Stimulated activated CD4-positive, alpha-beta T cell treated with anti-CD3 and anti-CD28 coated beads, Interleukin-12 subunit alpha, Interleukin-12 subunit beta, amount 100 ng/mL, for 24 hours (primary cell): ENCODE measurements at regions not wholly inside any gene's neighbourhood (a gene's known extent, or its start where the extent isn't known, plus 50 kb on each side); places are given as distances from the start of the nearest gene placed in this dataset.

Experiments
- DNase-seq, 2 experiments: peaks; one replicate each; pipeline ENCODE4 v3.0.0-alpha.2; 2020; ENCODE audit warnings: low read depth in 2 of 2

DNA sequence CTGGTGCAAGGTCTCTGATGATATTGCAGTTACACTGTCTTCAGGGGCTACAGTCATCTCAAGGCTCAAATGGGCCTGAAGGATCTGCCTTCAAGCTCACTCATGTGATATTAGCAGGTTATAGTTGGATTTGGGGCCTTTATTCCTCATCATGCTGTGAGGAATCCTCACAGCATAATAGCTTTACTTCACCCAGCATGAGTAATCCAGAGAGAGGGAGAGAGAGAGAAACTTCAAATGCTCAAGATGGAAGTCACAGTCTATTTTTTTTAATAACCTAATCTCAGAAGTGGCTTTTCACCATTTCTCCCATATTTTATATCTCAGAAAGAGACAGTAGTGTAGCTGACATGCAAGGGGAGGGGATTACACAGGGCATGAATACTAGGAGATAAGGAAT lies 658.7 kb downstream of the EPHA4 start:
- DNase-seq: no peak

DNA sequence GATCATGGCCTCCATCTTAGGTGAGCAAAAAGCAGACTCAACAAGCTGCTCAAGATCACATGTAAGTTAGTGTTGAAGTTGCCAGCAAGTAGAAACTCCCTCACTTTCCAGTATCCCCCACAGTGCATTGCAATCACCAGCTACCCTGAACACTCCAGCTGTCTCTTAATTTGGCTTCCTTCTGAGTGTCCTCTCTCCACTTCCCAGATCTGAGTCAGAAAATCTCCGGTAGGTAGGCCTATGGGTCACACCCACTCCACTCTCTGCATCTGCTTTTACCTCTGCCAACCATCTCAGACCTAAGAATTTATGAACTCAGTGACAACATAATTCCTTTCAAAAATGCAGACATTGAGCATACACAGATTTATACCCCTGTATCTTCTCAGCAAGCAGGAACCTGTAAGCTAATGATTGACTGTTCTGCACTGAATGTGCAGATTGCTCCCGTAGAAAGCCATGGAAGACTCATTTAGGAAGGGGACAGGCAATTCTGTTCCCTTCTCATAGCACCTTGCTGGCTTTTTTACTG lies 656.9 kb downstream of the EPHA4 start:
- no peak for DNase-seq

DNA sequence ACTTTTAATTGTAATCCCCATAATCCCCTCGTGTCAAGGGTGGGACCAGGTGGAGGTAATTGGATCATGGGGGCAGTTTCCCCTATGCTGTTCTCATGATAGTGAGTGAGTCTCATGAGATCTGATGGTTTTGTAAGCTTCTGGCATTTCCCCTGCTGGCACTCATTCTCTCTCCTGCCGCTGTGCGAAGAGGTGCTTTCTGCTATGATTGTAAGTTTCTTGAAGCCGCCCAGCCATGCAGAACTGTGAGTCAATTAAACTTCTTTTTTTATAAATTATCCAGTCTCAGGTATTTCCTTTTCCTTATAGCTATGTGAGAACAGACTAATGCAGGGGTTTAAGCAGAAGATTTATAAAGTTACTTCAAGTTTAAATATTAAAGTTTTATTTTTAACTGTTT lies 655.2 kb downstream of the EPHA4 start:
- DNase-seq: no peak

DNA sequence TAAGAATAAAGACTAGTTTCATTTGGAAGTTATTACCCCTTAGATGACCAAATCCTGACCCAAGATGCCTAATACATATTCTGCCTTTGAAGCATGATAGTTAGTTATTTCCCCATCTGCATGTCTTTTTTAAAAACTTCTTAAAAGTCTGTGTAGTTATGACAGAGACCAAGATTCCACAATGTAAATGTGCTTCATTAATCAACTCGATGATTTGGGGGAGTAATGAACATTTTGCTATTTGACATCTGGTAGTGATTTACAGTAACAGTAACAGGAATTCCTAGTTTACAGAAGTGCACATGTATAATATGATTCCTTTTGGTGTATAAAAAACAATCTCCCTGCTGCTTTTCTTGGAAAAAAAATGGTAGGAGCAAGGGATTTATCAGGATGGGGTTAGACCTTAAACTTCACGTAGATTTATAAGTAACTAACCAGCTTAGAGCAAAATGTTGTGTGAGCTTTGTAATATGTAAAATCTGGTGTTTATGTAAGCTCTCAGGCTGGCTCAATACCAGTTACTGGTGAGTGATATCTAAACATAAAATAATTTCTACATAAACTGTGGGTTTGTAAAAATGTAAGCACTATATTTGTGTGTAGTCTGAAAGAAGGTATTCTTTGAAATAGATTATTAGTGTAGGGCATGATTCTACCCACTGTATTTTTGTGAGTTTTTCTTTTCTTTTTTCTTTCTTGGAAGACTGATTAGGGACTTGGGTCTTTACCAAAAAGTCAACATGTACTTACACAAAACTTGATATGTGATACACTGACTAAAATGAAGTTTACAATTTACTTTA lies 641.6 kb downstream of the EPHA4 start:
- DNase-seq: no peak

DNA sequence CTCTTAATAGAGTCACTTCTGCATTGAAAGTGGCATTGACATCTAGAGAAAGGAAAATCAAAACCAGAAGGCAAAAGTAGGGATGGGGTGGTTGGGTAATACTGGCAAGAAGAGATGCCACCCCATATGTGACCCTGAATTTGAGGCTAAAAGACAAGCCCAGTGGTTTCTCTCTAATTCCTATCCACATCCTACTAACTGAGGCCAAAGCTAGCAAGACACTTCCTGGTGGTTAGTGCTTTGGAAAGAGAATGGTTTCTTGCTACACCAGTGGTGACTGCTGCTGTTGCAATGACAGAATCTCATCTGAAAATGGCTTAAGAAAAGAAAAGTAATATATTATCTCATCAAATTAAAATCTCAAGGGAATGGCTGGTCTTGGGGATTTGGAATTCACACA lies 640.6 kb downstream of the EPHA4 start:
- DNase-seq: no peak

DNA sequence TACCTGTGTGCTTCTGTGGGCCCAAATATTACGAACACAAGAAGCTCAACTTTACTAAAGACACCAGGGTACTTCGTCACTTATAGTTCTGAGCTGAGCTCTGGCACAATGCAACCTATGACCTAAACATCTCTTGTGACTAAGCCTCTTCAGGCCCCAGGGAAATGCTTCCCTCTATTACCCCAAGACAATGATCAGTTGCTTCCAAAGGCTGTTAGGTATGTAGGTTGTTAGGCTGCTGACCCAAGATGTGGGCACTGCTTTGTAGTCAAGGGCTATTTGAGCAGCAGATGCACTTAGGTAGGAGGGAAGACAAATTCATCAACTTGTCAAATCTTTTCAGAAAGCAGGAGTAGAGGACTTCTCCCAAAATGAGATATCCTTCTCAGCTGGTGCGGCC lies 640.1 kb downstream of the EPHA4 start:
- no peak for DNase-seq

DNA sequence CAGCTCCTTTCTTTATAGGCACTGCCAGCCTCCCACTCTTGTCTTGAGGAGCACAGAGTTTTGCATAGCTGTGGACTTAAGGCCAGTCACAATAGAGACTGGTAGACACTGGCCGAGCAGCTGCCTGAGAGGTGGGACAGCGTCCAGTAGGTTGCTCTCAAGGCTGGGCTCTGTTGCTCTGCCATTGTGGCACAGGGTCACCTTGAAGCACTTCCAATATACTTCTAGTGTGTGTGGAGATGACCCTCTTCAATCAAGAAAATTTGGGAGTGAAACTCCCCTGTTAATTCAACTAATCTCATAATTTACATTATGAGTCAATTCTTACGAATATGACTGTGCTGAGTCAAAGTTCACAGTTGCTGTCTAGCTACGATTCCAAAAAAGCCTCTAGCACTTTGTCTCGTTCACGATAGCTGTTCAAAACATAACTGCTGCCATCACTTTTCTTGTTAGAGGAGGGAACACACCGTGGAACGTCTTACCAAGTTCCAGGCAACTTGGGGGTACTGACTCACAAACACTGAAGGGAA lies 636.2 kb downstream of the EPHA4 start:
- DNase-seq: no peak

DNA sequence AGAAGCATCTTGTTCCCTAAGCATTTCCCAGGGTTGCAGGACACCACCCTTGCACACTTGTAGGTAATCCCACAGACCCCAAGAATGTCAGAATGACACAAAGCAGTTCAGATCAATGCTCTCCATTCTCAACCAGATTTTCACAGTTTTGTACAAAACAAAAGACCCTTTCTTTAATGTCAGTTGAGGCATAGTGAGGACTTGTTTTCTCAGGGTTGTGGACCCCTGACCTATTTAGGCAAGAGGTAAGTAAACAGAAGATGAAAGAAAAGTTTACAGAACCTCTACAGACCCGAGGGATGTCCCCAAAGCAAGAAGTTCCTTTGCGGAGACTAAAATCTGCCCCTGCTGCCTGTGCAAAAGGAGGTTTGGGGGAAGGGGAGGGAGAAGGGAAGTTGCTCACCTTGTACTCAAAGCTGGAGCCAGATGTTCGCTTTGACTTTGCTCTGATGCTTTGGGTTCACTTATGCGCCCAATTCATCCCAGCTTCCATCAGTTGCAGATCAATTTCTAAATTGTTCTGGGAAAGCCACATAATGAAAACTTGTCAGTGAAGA lies 635.4 kb downstream of the EPHA4 start:
- DNase-seq: no peak

DNA sequence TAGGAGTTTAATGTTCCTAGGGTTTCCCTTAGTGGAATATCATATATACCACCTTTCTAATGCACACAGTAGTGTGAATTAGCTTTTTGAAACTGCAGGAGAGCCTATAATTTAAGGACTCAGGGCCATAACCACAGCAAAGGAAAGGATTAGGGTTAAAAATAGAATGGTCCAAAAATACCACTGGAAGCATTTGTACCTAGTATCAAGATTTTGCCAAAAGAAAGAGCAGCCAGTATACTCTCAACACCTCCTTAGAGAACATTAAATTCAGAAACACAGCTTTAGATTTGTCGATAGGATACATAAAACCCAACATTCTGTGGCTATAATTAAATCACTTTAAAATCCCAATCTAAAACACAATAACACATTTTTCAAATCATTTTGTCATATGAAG lies 634.9 kb downstream of the EPHA4 start:
- DNase-seq: no peak

DNA sequence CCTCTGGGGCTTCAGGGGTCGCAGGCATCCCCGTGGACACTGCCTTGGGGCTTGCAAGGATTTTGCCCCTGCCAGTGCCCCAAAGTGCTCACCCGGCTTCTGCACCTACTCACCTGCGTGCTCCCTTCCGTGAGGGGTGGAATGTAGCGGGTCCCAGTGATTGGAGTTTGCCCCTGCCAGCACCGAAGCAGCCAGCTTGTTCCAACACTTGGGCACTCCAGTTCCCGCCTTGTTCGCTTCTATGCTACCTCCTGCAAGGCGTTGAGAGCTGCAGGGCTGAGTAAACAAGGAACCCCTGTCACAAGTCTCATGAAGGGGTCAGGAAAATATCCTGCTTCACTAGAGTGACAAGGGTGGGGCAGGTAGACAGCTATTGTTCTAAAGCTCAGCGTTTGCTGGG lies 631.5 kb downstream of the EPHA4 start:
- DNase-seq: no peak

DNA sequence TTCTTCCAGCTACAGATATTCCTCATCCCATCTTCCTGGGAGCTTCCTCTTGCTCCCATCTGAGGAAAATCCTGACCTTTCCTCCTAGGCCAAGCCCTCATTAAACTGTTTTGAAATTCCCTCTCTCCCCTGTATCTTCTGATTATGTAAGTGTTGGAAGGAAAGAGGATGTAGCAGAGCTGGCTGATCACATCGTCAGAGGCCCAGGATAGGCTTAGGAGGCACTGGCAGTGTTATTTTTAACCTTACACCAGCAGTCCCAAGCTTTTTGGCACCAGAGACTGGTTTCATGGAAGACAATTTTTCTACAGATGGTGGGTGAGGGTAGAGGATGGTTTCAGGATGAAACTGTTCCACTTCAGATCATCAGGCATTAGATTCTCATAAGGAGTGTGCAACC lies 630.4 kb downstream of the EPHA4 start:
- no peak for DNase-seq

DNA sequence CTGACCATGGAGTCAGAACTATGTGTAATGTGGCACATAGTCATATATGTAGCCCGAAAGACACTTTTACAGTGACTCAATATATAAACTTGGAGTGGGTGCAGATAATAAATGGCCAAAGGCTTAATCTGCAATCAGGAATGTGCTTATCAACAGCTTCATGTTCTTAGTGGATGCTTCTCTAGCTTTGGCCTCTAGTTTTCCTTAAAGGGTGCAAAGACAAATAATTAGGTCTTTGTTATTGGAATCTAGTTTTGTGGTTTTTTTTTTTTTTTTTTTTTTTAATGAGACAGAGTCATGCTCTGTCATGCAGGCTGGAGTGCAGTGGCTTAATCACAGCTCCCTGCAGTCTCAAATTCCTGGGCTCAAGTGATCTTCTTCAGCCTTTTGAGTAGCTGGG lies 625.6 kb downstream of the EPHA4 start:
- DNase-seq: no peak

DNA sequence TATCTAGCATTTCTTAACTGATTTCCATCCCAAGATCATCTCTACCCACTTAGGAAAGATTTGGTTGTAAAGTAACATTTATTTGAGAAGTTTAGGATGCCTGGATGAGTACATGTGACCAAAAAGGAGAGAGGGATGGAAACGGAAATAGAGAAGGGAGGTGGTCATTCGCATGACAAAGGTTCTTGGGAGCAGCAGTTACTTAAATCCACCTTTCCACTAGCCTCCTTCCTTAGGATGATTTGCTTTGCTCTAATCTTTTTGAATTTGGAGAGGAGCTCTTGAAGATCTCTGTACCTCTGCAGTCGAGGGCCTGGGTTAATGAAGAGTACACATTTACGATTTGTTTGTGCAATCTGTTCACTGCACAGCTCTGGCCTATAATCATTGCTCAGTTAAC lies 623.5 kb downstream of the EPHA4 start:
- no peak for DNase-seq

DNA sequence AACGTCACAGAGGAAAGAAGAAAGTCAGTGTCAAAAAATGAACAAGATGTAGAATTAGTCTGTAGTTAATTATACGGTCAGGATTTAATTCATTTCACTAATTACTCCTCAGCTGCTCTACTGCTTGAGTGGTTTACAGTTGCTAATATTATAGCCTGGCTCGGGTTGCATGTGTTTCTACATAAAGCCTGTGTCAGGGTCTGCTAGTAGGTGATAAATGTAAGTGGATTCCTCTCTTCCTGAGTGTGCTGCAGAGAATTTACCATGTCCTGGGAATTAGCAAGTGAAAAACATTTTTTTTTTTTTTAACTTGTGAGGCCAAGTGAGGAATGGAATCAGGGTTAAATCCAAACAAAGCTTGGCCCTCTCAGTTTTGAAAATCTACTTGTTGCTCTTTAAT lies 622.6 kb downstream of the EPHA4 start:
- DNase-seq: no peak

DNA sequence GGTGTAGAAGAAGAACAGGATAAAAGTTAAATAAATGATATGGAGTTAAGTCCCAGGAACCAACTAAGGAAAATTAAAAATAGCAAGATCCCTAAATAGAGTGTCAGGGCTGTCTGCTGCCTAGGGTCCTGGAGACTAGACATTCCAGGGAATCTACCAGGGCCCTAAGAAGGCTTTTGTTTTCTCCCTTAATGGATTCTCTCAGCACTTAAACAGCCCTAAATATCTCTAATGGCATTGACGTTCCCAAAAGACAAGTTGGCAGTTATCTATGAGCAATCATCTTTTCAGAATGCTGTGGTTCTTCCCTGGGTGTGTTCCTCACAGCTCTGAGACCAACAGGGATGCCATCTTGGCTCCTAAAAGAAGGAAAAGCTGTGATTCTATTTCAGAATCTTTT lies 616.3 kb downstream of the EPHA4 start:
- no peak for DNase-seq

DNA sequence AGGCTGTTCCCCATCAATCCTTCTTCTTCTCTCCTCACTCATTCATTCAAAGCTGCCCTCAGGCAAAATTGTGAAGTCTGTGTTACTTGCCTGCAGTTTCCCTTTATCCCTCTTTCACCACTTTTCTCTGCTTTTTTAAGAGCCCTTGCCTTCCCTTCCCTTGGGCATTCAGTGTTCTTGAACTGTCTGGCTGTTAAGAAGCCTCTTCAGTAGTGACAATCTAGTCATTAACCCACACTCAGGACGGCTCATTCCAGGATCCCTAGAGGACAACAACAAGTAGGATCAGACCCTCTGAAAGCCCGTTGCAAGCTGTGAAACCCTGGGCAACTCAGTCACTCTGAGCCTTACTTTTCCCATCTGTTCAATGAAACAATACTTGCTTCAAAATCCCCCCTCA lies 615.7 kb downstream of the EPHA4 start:
- no peak for DNase-seq

DNA sequence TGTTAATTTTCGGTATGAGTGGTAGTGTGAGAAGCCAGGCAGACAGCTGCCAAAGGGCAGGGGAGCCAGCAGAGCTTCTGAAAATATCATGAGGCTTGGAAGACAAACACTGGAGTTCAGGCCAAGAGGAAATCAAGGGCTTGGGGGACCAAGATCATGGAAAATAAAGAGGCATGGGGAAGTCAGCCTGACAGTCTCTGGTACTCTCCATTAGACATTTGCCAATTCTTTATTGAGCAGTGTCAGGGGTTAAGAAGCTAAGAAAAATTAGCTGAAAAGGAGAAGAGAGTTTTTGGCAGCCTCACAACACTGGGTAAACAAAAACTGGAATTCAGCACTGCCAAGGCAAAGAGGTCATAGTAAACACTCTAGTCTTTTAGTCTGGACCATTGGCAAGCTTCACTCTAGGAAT lies 612.7 kb downstream of the EPHA4 start:
- no peak for DNase-seq

DNA sequence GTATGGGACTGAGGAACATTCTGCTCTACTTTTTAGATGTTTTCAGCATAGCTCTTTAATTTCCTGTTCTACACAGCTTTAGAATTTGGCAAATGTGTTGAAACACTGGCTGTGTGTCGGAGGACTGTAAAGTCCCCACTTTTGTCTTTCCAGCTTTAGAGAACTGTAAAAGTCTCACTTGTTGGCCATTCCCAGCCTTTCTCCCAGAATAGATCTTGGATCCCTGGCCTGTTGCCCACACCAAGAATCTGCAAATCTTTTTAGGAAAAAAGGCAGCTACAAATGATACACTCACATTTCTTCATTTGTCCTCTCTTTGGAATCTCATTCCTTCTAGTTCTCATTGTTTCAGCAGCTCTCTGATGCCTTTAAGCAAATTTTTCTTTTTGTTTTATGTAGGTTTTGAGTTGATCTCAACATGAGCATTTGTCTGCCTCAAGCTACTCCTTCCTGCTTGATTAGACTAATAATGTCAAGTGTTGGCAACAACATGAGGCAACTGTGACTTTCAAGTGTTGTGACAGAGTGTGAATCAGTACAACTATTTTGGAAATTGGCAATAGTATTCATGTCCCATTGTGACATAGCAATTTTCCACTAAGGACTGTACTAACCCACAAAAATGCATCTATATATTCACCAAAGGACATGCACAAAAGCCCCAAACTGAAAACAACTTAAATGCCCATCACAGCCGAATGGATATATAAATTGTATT lies 610.8 kb downstream of the EPHA4 start:
- no peak for DNase-seq

DNA sequence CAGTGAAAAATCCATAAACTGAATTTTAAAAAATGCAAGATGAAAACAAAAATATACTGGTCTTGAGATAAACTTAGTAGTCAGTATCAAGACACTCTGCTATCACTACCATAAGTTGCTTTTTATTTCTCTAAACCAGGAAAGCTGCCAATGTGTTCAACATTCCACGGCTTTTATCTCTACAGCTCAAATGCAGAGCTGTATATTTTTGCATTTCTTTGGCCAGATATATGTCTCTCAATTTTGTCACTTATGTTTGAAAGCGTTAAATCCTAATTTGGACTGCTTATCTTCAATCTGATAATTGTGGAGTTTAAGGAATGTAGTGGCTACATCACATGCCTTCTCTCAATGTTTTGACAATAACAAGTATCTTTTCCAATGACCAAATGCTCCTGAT lies 609.5 kb downstream of the EPHA4 start:
- no peak for DNase-seq

DNA sequence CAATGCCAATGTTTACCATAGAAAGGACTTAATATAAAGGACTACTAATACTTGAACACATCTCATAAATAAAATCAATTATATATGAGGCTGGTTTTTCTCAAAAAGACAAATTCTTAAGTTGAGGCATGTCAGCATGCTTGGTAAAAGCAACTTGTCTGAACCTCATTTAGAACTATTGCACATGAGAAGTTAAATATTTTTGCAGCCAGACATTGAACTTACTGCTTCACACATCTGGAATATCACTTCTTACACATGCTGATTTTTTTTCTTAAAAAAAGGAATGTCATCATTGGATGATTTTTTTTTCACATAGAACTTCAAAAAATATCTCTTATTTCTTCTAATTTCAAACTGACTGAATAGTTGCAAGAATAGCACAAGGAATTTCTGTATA lies 609.0 kb downstream of the EPHA4 start:
- no peak for DNase-seq

DNA sequence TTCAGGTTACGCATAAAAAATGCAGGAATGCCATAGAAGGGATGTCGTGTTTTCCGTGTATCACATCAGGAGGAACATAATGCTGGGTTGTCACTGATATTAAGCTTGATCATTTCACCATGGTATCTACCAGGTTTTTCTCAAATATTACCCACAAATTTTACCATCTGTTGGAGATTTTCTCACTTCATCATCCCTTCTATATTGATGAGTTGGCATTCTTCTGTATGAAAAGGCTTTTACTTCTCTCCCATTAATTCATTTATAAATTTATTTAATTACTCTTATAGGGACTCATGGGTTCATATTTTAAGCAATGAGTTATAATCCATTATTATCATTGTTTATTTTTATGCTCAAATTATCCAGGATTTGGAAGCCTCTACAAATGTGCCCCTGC lies 608.2 kb downstream of the EPHA4 start:
- DNase-seq: no peak

DNA sequence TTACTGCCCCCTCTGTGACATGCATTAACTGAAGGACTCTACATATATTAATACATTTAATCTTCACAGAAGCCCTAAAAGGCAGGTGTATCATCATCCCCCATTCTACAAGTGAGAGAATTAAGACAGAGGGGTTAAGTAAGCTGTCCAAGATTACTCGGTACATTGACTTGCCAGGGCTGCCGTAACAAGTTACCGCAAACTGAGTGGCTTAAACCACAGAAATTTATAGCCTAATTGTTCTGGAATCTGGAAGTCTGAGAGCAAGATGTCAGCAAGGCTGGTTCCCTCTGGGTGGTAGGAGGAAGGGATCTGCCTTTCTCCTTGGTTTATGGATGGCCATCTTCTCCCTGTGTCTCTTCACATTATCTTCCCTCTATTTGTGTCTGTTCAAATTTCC lies 605.5 kb downstream of the EPHA4 start:
- no peak for DNase-seq

DNA sequence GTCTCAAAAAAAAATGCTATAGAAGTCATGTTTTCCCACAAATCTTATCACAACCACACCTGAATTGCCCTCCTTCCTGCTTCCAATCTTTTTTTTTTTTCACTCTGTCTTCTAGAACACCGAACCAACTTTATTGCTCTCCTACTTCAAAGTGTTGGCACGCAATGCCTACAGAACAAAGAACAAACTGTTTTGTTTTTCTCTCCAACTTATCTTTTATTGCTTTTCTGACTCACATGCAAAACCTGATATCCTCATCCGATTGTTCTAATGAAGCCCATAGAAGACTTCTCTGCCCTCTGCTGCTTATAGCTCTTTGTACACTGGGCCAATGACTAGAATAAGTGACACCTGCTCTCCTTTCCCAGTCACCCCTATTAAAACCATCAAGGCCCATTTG lies 602.8 kb downstream of the EPHA4 start:
- no peak for DNase-seq
